H1 (cell line): ENCODE measurements at regions not wholly inside any gene's neighbourhood (a gene's known extent, or its start where the extent isn't known, plus 50 kb on each side); places are given as distances from the start of the nearest gene placed in this dataset.
A peak's percentile ranks its signal among the peaks of the same experiment; 100 is the strongest.

Experiments used
- ASH2L ChIP-seq: fragments of 200-600, 300-600 bp; sonication (generic); IDR thresholded peaks from one replicate; pipeline ENCODE4 v1.7.1; 2017; ENCODE audit warnings: low read length
- FOSL1 ChIP-seq: IDR thresholded peaks from 2 replicates; pipeline ENCODE4 v1.6.1; 2011; ENCODE audit warnings: mild to moderate bottlenecking, low read depth, low read length, moderate library complexity; ENCODE audit not compliant: insufficient read depth
- YY1 ChIP-seq: IDR thresholded peaks from 2 replicates; pipeline ENCODE4 v1.6.1; 2011; ENCODE audit warnings: low read depth, mild to moderate bottlenecking, low read length

DNA sequence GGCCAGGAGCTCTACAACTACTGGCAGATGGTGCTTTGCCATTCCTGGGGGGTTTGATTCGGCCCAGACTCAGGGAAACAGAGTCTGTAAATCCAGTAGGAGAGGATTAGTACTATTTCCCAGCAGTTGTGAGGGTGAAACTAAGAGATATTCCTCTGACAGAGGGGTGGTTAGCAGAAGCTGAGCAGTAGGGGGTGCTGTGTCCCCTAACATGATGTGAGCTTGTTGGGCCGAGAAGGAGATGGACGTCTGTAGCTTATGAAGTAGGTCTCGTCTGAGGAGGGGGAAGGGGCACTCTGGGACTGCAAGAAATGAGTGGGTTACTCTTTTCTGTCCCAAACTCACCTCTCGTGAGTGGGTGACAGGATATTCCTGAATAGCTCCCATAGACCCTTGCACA lies 179.2 kb upstream of the MBL2 start (continued):
- TF ChIP-seq ASH2L, result no peak
- TF ChIP-seq FOSL1, result no peak
- 0 out of 2 replicates have a peak, but pooled peaks have one; percentile 36 for TF ChIP-seq YY1
